NCI-H748 treated with DMSO at 0.1 percent for 48 hours (cell line): ENCODE measurements at regions not wholly inside any gene's neighbourhood (a gene's known extent, or its start where the extent isn't known, plus 50 kb on each side); places are given as distances from the start of the nearest gene placed in this dataset.

ENCODE experiments used
- DNase-seq: peaks from one replicate; lab custom pipeline; 2025; lab: John Stamatoyannopoulos, UW

- DNase-seq = no peak
Measured at GRCh38 chr6:10305790-10306415, 109.0 kb downstream of the TFAP2A start.

DNA sequence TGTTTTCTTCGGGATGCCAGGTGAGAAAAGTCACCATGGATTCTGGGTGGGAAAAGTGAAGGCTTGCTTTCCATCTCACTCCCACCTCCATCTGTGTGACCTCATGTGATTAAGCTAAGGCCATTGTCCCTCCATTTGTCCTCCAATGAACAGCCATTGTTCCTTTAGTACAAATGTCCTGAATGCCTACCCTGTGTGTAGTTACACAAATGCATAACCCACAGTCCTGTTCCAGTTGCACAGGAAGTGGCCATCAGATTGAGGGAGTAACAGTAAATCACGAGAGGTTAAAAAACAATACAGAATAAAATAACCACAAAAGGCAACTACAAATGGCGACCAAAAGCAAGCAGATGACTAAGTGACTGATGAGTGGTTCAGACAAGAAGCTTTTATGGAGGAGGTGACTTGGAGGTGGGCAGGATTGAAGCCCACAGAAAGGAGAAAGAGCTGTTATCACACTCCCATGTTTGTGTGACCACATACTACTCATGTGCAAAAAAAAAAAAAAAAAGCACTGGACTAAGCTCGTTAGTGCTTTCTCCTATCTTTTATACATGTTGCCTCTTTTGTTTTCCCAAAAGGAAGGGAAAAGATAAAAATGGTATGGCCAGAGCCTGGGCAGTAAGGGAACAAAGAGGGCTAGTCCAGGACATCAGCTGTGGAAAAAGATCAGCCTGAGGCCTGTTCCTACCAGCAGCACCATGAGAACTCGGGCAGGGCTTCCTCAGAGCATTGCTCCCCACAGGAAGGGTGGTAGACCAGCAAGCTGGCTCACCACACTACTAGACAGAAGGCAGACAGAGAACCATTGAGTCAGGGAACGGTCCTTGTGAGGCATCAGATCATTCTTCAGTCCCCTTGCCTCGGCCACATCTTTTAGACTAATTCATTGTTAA, 111.0 kb downstream of the TFAP2A start:
- DNase-seq = no peak

GRCh38 chr6:10302566-10303235, 112.2 kb downstream of the TFAP2A start:
- no peak for DNase-seq

- DNase-seq = no peak
Measured at GRCh38 chr6:10300071-10300470, 114.8 kb downstream of the TFAP2A start.

- no peak for DNase-seq
Measured at GRCh38 chr6:10297832-10298231, 117.0 kb downstream of the TFAP2A start.

DNA sequence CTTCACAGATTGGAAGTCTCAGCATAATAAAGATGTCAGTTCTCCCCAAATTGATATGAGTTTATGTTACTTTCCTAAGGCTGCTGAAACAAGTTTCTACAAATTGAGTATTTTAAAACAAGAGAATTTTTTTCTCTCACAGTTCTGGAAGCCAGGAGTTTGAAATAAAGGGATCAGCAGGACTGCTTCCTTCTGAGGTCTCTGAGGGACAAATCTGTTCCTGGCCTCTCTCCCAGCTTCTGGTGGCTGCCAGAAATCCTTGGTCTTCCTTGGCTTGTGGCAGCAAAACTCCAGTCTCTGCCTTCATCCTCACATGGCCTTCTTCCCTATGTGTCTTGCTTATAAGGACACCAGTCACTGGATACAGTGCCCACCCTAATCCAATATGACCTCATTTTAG, 136.1 kb downstream of the TFAP2A start:
- no peak for DNase-seq

GRCh38 chr6:10276660-10277287, 138.1 kb downstream of the TFAP2A start:
- DNase-seq = no peak

DNA sequence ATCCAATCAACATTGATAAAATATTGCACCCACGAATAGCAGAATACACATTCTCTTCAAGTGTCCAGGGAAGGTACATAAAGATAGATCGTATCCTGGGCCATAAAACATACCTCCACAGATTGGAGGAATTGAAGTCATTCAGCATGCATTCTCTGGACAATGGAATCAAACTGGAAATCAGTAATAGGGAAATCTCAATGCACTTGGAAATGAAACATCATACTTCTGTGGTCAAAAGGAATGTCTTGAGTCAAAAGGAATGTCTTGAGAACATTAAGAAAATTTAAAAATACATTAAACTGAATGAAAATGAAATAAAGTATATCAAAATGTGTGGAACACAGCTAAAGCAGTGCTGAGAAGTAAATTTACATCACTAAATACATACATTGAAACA, 138.8 kb downstream of the TFAP2A start:
- no peak for DNase-seq

GRCh38 chr6:10272591-10272990, 142.3 kb downstream of the TFAP2A start:
- DNase-seq = no peak

GRCh38 chr6:10271982-10272381, 142.9 kb downstream of the TFAP2A start:
- DNase-seq = peak; percentile 26

DNA sequence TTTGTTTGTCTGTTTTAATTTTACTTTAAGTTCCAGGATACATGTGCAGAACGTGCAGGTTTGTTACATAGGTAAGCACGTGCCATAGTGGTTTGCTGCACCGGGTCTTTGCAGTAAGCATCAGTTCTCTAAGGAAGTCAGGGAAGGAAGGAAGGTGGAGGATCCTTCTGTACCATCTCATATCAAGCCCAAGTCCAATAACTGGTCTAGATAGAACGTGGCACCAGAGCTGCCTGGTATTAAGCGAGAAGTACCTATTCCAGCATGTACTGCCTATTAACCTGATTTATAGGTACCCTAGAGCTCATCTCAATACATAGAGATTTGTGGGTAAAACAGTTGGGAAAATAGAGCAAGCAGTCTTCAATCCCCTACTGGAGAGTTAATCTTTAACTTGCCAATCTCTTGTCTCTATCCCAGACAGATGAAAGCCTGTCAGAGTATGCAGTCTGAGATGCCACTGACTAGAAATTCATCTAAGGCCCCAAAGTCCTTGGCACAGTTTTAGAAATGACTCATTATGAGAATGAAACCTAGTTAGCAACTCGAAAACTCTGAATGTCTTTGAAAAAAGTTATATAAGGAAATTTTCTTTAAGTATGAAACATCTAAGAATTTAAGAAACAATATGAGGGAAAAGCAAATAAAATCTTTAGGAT, 144.9 kb downstream of the TFAP2A start:
- no peak for DNase-seq

DNA sequence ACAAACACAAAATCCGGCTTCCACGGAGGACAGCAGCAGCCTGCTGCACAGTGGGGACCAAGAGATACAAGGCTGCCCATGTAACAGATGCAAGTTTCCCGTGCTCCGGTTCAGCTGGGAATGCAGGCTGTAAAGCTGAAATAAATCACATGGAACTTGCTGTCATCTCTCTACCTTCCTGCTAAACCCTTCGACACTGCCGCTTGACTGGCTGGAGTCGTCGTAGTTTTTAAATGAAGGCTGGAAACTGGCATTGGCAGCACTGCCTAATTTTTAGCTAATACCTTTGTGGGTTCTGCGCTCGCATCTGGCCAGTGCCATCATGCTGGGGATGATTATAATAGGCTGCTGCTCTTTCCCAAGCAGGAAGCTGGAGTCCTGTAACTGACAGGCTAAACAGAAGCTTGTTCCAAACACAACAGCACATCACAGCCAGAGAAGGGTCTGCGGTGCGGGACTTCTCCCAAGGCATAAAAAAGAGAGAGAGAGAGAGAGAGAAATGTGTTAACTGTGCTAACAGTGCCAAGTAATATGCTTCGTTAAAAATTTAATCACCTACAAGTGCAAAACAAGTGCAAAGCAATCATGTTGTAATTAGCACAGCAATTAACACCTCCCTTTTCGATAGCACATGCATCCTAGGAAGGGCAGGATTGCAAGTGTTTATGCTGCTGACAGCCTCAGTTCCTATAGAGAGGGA, 146.1 kb downstream of the TFAP2A start:
- DNase-seq = no peak

- DNase-seq = no peak
Measured at GRCh38 chr6:10268111-10268510, 146.8 kb downstream of the TFAP2A start.

DNA sequence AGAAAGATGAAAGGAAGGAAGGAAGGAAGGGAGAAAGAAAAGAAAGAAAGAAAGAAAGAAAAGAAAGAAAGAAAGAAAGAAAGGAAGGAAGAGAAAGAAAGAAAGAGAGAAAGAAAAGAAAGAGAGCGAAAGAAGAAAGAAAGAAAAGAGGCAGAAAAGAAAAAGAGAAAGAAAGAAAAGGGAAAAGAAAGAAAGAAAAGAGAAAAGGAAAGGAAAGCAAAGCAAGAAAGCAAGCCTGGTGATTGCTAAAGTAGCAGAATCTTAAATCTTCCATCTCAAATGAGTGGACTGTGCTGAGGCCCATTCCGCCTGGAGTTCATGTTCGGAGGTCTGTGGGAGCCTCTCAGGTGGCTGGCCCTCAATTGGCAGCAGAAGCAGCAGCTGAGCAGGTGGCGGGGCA, 148.4 kb downstream of the TFAP2A start:
- no peak for DNase-seq

DNA sequence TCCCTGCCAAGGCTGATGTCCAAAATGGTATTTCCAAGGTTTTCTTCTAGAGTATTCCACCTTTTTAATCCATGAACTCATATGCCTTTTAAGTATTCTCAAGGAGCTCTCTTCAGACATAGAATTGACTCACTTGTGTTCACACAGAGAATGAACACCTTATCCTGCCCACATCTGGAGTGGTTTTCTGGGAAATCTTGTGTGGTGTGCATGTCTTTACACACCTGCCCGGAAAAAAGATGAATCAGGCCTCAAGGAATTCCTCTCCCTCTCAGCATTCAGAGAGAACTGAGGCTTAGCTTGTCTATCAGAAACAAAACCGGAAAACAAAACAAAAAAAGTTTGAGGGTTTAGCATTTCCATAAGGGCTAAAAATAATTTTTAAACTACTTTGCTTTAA, 148.8 kb downstream of the TFAP2A start:
- DNase-seq = no peak

DNA sequence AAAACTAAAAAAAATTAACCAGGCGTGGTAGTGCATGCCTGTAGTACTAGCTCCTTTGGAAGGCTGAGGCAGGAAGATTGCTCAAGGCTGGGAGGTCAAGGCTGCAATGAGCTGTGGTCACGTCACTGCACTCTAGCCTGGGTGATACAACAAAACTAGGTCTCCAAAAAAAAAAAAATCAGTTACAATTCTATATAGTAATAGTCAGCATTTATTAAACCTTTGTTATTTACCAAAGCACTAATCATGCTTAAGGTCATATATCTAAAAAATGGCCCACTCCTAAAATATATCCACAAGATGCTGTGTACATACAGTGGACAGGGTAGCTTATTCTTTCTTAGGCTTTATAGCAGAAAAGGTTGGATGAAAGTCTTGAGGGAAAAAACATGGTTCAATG, 152.4 kb downstream of the TFAP2A start:
- no peak for DNase-seq

DNA sequence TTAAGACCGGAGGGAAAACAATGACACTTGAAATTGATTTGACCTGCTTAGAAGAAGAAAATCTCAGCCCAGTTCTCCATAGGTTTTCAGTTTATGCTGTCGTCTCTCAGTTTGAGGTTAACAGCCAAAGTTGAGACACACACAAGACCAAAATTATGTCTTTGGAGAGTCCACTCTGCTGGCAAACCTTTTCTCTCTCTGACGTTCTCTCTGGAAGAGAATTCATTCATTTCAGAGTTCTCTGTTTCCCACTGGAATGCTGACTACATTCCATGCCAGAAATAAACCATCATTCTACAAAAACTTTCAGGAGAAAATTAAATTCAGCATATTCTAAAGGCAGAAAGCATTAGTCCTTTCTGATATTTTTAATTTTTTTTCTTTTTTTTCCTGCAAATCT, 155.2 kb downstream of the TFAP2A start:
- DNase-seq = no peak

DNA sequence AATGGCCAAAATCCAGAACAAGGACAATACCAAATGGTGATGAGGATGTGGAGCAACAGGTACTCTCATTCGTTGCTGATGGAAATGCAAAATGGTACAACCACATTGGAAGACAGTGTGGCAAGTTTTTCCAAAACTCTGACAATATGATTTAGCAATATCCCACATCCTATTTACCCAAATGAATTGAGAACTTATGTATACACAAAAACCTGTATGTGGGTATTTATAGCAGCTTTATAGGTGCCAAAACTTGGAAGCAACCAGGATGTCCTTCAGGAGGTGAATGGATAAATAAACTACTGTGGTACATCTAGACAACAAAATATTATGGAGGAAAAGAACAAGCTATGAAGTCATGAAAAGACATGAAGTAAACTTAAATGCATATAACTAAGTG, 156.5 kb downstream of the TFAP2A start:
- no peak for DNase-seq

DNA sequence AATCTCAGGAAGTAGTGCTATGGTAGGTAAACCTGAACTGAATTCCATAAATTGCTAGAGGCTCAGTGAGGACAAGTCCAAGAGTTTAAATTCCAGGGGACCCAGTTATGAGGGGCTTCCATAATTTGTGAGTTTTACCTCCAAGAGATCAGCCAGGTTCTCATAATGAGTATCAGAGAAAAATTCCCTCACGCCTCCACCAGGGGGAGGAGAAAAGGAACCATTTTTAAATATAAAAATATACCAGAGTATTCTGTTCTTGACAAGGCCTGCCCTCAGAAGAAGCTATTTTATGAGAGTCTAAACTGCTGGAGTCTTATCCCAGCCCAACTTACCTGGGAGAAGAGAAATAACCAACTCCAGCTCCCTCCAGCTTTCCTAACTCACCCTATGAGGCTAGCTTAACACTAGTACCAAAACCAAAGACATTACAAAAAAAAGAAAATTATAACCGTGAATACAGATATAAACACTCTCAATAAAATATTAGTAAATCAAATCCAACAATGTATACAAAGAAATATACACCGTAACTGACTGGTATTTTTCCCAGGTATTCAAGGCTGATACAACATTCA, 158.7 kb downstream of the TFAP2A start:
- DNase-seq = no peak

- no peak for DNase-seq
Measured at GRCh38 chr6:10250655-10251220, 164.1 kb downstream of the TFAP2A start.

DNA sequence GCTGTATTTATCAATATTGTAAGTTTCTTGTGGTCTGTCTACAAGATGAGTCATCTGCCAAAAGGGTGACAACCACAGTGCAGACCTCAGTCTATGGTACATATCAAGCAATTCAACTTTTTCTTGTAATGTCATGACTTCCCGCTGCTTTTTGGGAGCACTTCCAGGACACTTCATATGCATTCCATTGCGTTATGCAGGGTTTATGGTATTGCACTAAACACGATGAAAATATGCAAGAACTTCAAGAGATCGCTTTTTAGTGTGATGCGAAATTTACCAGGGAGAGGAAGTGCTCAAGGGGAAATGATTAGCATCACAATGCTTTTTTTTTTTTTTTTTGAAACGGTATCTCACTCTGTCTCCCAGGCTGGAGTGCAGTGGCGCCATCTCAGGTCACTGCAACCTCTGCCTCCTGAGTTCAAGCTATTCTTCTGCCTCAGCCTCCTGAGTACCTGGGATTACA, 166.5 kb downstream of the TFAP2A start:
- no peak for DNase-seq
